Uterus (tissue), 3 donors: ENCODE measurements at regions not wholly inside any gene's neighbourhood (a gene's known extent, or its start where the extent isn't known, plus 50 kb on each side); places are given as distances from the start of the nearest gene placed in this dataset.

Experiments used
- DNase-seq, 2 donors: peaks; one replicate each; pipeline ENCODE4 v3.0.0-alpha.2; 2019 to 2020
- H3K27ac ChIP-seq, 2 donors: fragments of 200-600 bp; sonication (generic); 1 replicate in 1 of 2; 2 replicates in 1 of 2; pipeline ENCODE4 v1.5.1; 2016 to 2018
- H3K27me3 ChIP-seq, 2 donors: fragments of 200-600 bp; sonication (generic); one replicate each; pipeline ENCODE4 v1.5.1; 2018 to 2019; ENCODE audit warnings: control low read depth in 1 of 2
- H3K36me3 ChIP-seq, 2 donors: fragments of 200-600 bp; sonication (generic); one replicate each; pipeline ENCODE4 v1.5.1; 2019; ENCODE audit warnings: control low read depth in 1 of 2
- H3K4me1 ChIP-seq, 2 donors: fragments of 200-600 bp; sonication (generic); one replicate each; pipeline ENCODE4 v1.5.1; 2018 to 2019; ENCODE audit warnings: control low read depth in 1 of 2
- H3K4me3 ChIP-seq, 2 donors: fragments of 200-600 bp; sonication (generic); 1 replicate in 1 of 2; 2 replicates in 1 of 2; pipeline ENCODE4 v1.5.1; 2018 to 2019; ENCODE audit warnings: mild to moderate bottlenecking in 1 of 2
- H3K9me3 ChIP-seq, 2 donors: fragments of 200-600 bp; sonication (generic); one replicate each; pipeline ENCODE4 v1.5.1; 2019; ENCODE audit warnings: control low read depth in 1 of 2
- CTCF ChIP-seq, 4 experiments: fragments of 200-600 bp in 2 of 4; fragments of 450-650 bp in 2 of 4; sonication (generic) in 2 of 4; IDR thresholded peaks; one replicate each; pipeline ENCODE4 v1.5.1; 2016 to 2019; ENCODE audit warnings: antibody characterized with exemption in 4 of 4, mild to moderate bottlenecking in 2 of 4, moderate library complexity in 1 of 4
- POLR2A ChIP-seq, 2 donors: fragments of 450-650 bp; IDR thresholded peaks; one replicate each; pipeline ENCODE4 v1.6.1; 2016; ENCODE audit warnings: antibody characterized with exemption in 2 of 2, mild to moderate bottlenecking in 1 of 2, moderate library complexity in 1 of 2
- intact Hi-C: fragments of 100-400 bp; cut with DNase I; formaldehyde crosslinking; loops from one replicate; pipeline ENCODE4 v1.15.1; 2023; ENCODE audit warnings: low total_unique reads
- donor health status: DM: yes; HTN: yes; CAD: no.

- peak in 1 of 4 experiments; percentile 8 for TF ChIP-seq CTCF (IDR thresholded peaks at IDR 0.05)
- TF ChIP-seq POLR2A (IDR thresholded peaks at IDR 0.05): no peak
- Histone ChIP-seq H3K27ac (no peak overlapping the region), H3K27me3 (no peaks in the 10 kb centered on the region), H3K4me3 (no peak overlapping the region), H3K9me3 (no peaks in the 10 kb centered on the region), H3K36me3 (no peaks in the 10 kb centered on the region), H3K4me1 (no peaks in the 10 kb centered on the region)
- no peak for DNase-seq
- intact Hi-C loops: no loop called here
These were observed 177.9 kb downstream of the CYRIA start for GRCh38 chr2:16487686-16488085.

- TF ChIP-seq CTCF (IDR thresholded peaks at IDR 0.05) (no peak), POLR2A (IDR thresholded peaks at IDR 0.05) (no peak)
- Histone ChIP-seq H3K36me3 (no peaks in the 10 kb centered on the region), H3K27me3 (no peaks in the 10 kb centered on the region), H3K9me3 (no peaks in the 10 kb centered on the region), H3K27ac (no peak overlapping the region), H3K4me3 (no peak overlapping the region), H3K4me1 (no peaks in the 10 kb centered on the region)
- DNase-seq: no peak
- intact Hi-C loops: no loop called here
These were observed 180.4 kb downstream of the CYRIA start for GRCh38 chr2:16485251-16485650.

- TF ChIP-seq POLR2A (IDR thresholded peaks at IDR 0.05) (no peak), CTCF (IDR thresholded peaks at IDR 0.05) (no peak)
- no peaks in the 10 kb centered on the region for H3K36me3 ChIP-seq
- intact Hi-C loops: no loop called here
These were observed 183.2 kb downstream of the CYRIA start for GRCh38 chr2:16482460-16482859.

GRCh38 chr2:16481351-16481750, 184.3 kb downstream of the CYRIA start:
- H3K27me3 ChIP-seq: no peaks in the 10 kb centered on the region
- no peak overlapping the region for H3K27ac ChIP-seq
- no peaks in the 10 kb centered on the region for H3K4me1 ChIP-seq
- DNase-seq: no peak
- H3K4me3 ChIP-seq: no peak overlapping the region
- H3K36me3 ChIP-seq: no peaks in the 10 kb centered on the region
- intact Hi-C loops: no loop called here
- no peaks in the 10 kb centered on the region for H3K9me3 ChIP-seq
- TF ChIP-seq CTCF (IDR thresholded peaks at IDR 0.05) (no peak), POLR2A (IDR thresholded peaks at IDR 0.05) (no peak)

More at GRCh38 chr2:16482460-16482859, 183.2 kb downstream of the CYRIA start:
- Histone ChIP-seq H3K27me3 (no peaks in the 10 kb centered on the region), H3K27ac (no peak overlapping the region), H3K4me1 (no peaks in the 10 kb centered on the region), H3K4me3 (no peak overlapping the region), H3K9me3 (no peaks in the 10 kb centered on the region)
- no peak for DNase-seq

GRCh38 chr2:16479721-16480120, 185.9 kb downstream of the CYRIA start:
- Histone ChIP-seq H3K36me3 (no peaks in the 10 kb centered on the region), H3K9me3 (no peaks in the 10 kb centered on the region), H3K4me3 (no peak overlapping the region), H3K27me3 (no peaks in the 10 kb centered on the region), H3K27ac (no peak overlapping the region), H3K4me1 (no peaks in the 10 kb centered on the region)
- TF ChIP-seq CTCF (IDR thresholded peaks at IDR 0.05) (no peak), POLR2A (IDR thresholded peaks at IDR 0.05) (no peak)
- intact Hi-C loops: no loop called here
- no peak for DNase-seq
